ENCODE measurements at regions not wholly inside any gene's neighbourhood (a gene's known extent, or its start where the extent isn't known, plus 50 kb on each side); places are given as distances from the start of the nearest gene placed in this dataset.

GRCh38 chr20:56171087-56172012 lies 77.2 kb upstream of the MC3R start:
- DNase-seq (ENCODE audit: low spot score), result no peak
- peaks cover 4% of the 10 kb centered on the region for H3K27me3 Mint-ChIP-seq (ENCODE audit: insufficient read depth, low read depth, poor library complexity)
- H3K79me2 ChIP-seq (replicated peaks; ENCODE audit: insufficient read depth), result no peaks in the 10 kb centered on the region
- ATAC-seq, result no peak
- H3K9me3 Mint-ChIP-seq, result peaks cover 100% of the 10 kb centered on the region
- H3K36me3 Mint-ChIP-seq (ENCODE audit: low read depth), result peaks cover 43% of the 10 kb centered on the region
- H3K4me3 Mint-ChIP-seq, result no peak overlapping the region
- no peaks in the 10 kb centered on the region for H3K4me1 ChIP-seq (ENCODE audit: insufficient read depth)
- H3K9me2 ChIP-seq (ENCODE audit: insufficient read depth), result no peaks in the 10 kb centered on the region
- H3F3A ChIP-seq (replicated peaks; ENCODE audit: low read depth), result no peaks in the 10 kb centered on the region
- no peaks in the 10 kb centered on the region; the same call in 1 of the 2 replicates for H3K36me3 ChIP-seq (ENCODE audit: insufficient read depth)
- H3K4me1 Mint-ChIP-seq, result no peaks in the 10 kb centered on the region
- H3K4me3 ChIP-seq, result no peak overlapping the region
- no peak for TF ChIP-seq ETS1 (IDR thresholded peaks at IDR 0.05)
- no peak for TF ChIP-seq NANOG (IDR thresholded peaks at IDR 0.05; ENCODE audit: borderline replicate concordance)
- TF ChIP-seq ZNF462 (CRISPR knock-in tag; IDR thresholded peaks at IDR 0.05), result no peak
- no peak for TF ChIP-seq ZNF331 (CRISPR knock-in tag; IDR thresholded peaks at IDR 0.05; ENCODE audit: low read depth)
- TF ChIP-seq CTCF (conservative IDR thresholded peaks at IDR 0.05; ENCODE audit: low read depth in 2 of 2), result no peak
- no peak for TF ChIP-seq CREB1 (CRISPR knock-in tag; IDR thresholded peaks at IDR 0.05; ENCODE audit: low read depth)
- no peaks in the 10 kb centered on the region for H4K20me1 ChIP-seq (replicated peaks; ENCODE audit: insufficient read depth)
- no peak overlapping the region for H3K27ac ChIP-seq (ENCODE audit: low read depth)
- H3K27ac Mint-ChIP-seq, result no peak overlapping the region
- no peak overlapping the region for H2AFZ ChIP-seq
- no peaks in the 10 kb centered on the region for H3K27me3 ChIP-seq (ENCODE audit: insufficient read depth)
- H3K4me2 ChIP-seq, result no peak overlapping the region

All from GM23338 (cell line).